BLaER1 (cell line): ENCODE measurements at regions not wholly inside any gene's neighbourhood (a gene's known extent, or its start where the extent isn't known, plus 50 kb on each side); places are given as distances from the start of the nearest gene placed in this dataset.

Experiments
- H3K27ac ChIP-seq: shearing (Covaris generic); formaldehyde crosslinking; 2 replicates; pipeline ENCODE4 v1.8.1; 2022
- H3K27me3 ChIP-seq: shearing (Covaris generic); formaldehyde crosslinking; 2 replicates; pipeline ENCODE4 v1.8.1; 2022
- H3K36me3 ChIP-seq: shearing (Covaris generic); formaldehyde crosslinking; 2 replicates; pipeline ENCODE4 v1.8.1; 2022
- H3K4me1 ChIP-seq: shearing (Covaris generic); formaldehyde crosslinking; 2 replicates; pipeline ENCODE4 v1.8.1; 2022
- H3K4me2 ChIP-seq: shearing (Covaris generic); formaldehyde crosslinking; 2 replicates; pipeline ENCODE4 v1.8.1; 2022
- H3K4me3 ChIP-seq: shearing (Covaris generic); formaldehyde crosslinking; 2 replicates; pipeline ENCODE4 v1.8.1; 2022
- H3K9ac ChIP-seq: shearing (Covaris generic); formaldehyde crosslinking; 2 replicates; pipeline ENCODE4 v1.8.1; 2022
- H3K9me3 ChIP-seq: shearing (Covaris generic); formaldehyde crosslinking; 2 replicates; pipeline ENCODE4 v1.8.1; 2022
- H4K20me1 ChIP-seq: shearing (Covaris generic); formaldehyde crosslinking; 2 replicates; pipeline ENCODE4 v1.8.1; 2022
- Cebpa-rat ChIP-seq: shearing (Covaris generic); IDR thresholded peaks from 2 replicates; pipeline ENCODE4 v1.8.1; 2022

DNA sequence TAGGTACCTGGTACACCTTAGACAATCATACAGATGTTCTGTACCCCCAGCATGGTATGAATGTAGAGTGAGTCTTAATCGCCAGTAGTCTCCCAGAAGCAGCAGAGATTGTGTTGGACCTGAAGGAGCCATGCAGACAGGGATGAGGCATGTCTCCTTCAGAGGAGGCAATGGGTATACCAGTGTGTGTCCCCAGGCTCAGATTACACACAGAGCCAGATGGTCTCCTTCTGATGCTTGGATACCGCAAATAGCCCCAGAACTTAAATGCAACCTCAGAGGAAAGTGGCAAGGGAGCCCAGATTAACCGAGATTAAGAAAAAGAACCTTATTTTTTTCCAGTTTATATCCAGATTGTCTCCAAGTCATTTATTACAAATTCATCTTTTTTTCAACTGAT lies 96.8 kb upstream of the C21orf91 start:
- Histone ChIP-seq H3K4me1 (no peaks in the 10 kb centered on the region), H3K27me3 (no peaks in the 10 kb centered on the region), H3K4me3 (no peak overlapping the region), H3K27ac (no peak overlapping the region), H3K9ac (no peak overlapping the region), H4K20me1 (no peaks in the 10 kb centered on the region), H3K9me3 (peaks cover 30% of the 10 kb centered on the region), H3K4me2 (no peak overlapping the region), H3K36me3 (no peaks in the 10 kb centered on the region)
- TF ChIP-seq Cebpa-rat, result no peak

DNA sequence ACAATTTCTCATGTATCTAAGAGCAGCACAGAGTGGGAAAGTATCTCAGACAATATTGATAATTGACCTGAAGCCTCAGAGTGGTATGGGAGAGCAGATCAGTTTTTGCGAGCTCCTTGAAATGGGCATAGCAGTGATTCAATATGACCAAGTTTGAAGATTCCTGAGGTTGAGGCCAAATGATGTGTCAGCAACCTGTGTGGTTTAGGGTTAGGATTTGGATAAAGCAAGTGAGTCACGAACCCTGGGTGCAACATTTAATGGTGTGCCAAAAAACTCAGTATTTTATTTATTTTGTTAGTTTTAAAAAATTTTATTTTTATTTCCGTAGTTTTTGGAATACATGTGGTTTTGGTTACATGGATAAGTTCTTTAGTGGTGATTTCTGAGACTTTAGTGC lies 92.5 kb upstream of the C21orf91 start:
- Histone ChIP-seq H3K27me3 (no peaks in the 10 kb centered on the region), H3K9me3 (no peaks in the 10 kb centered on the region), H3K36me3 (no peaks in the 10 kb centered on the region), H3K27ac (no peak overlapping the region), H3K4me3 (no peak overlapping the region), H4K20me1 (no peaks in the 10 kb centered on the region), H3K9ac (no peak overlapping the region), H3K4me1 (no peaks in the 10 kb centered on the region), H3K4me2 (no peak overlapping the region)
- no peak for TF ChIP-seq Cebpa-rat

GRCh38 chr21:17903929-17904639 lies 84.9 kb upstream of the C21orf91 start:
- no peaks in the 10 kb centered on the region for H3K4me1 ChIP-seq
- H3K27ac ChIP-seq, result no peak overlapping the region
- H3K9ac ChIP-seq, result no peak overlapping the region
- H4K20me1 ChIP-seq, result no peaks in the 10 kb centered on the region
- H3K4me2 ChIP-seq, result no peak overlapping the region
- no peaks in the 10 kb centered on the region for H3K9me3 ChIP-seq
- no peaks in the 10 kb centered on the region for H3K27me3 ChIP-seq
- no peaks in the 10 kb centered on the region for H3K36me3 ChIP-seq
- no peak for TF ChIP-seq Cebpa-rat
- no peak overlapping the region for H3K4me3 ChIP-seq

DNA sequence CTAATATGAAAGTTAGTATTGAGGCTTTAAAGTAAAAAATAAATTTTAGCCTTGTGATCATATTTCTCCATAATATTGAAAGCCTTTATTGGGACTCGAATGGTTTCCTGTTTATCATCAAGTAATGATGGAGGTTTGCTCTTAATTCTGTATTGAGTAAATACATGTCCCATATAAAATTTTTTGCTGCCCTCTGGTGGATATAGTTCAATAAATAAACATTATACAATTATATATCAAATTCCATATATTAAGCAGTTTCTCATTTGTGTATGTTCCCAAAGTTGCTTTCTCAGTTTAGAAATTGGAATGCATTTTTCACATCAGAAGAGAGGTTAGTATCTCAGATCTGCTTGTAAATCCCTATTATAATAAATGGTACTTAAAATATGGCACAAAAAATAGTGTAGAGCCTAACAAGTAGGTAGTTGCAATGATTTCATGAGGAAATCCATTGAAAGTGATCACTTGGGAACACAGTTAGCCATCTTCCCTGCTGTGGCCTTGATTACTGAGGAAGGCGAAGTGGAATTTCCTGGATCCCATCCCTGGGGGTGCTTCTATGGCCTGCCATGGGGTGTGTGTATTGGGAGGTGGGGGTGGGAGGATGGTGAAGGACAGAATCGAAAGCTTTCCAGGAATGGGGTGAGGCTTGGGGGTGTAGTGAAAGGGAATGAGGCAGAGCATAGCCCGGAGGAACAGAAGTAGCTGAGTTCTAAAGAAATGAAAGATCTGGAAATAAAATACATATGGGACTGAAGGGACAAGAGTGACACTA lies 84.1 kb upstream of the C21orf91 start:
- H3K9me3 ChIP-seq, result no peaks in the 10 kb centered on the region
- no peaks in the 10 kb centered on the region for H3K4me1 ChIP-seq
- TF ChIP-seq Cebpa-rat, result no peak
- H3K9ac ChIP-seq, result no peak overlapping the region
- no peak overlapping the region for H3K27ac ChIP-seq
- H3K27me3 ChIP-seq, result no peaks in the 10 kb centered on the region
- no peak overlapping the region for H3K4me3 ChIP-seq
- H4K20me1 ChIP-seq, result no peaks in the 10 kb centered on the region
- H3K36me3 ChIP-seq, result no peaks in the 10 kb centered on the region
- H3K4me2 ChIP-seq, result no peak overlapping the region

DNA sequence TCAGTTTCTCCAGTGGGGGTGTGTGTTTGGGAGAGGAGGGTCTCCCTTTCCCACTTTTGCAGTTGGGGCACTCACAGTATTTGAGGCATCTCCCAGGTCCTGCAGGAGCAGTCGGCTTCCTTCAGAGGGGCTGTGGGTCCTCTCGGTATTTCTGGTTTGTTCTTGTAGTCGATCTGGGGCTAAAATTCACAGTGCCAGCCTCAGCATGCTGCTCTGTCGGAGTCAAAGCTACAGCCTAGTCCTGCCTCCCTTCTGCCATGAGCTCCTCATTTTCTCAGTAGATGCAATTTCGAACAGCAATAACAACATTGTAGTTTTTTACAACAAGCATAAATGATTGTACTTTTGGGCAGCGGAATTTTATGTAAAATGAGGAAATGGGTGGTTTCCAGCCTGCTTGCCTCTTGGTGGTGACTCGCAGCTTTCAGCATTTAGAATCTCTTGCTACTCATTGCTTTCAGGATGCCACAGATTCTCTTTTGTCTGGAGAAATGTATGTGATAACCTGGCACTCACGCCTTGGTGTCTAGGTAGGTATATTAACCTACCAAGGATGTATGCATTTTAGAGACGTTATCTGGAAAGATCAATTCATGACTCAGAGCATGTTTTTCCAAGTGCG lies 82.4 kb upstream of the C21orf91 start:
- Histone ChIP-seq H3K4me3 (no peak overlapping the region), H3K36me3 (no peaks in the 10 kb centered on the region)

GRCh38 chr21:17900990-17901385 lies 81.8 kb upstream of the C21orf91 start:
- Histone ChIP-seq H3K36me3 (no peaks in the 10 kb centered on the region), H3K9me3 (no peaks in the 10 kb centered on the region), H3K27ac (no peak overlapping the region), H3K9ac (no peak overlapping the region), H3K4me3 (no peak overlapping the region), H3K4me1 (no peaks in the 10 kb centered on the region), H3K4me2 (no peak overlapping the region), H3K27me3 (no peaks in the 10 kb centered on the region), H4K20me1 (no peaks in the 10 kb centered on the region)
- TF ChIP-seq Cebpa-rat, result no peak

More for the DNA sequence above, 82.4 kb upstream of the C21orf91 start:
- H4K20me1 ChIP-seq, result no peaks in the 10 kb centered on the region
- no peak overlapping the region for H3K4me2 ChIP-seq
- no peaks in the 10 kb centered on the region for H3K27me3 ChIP-seq
- H3K4me1 ChIP-seq, result no peaks in the 10 kb centered on the region
- H3K9ac ChIP-seq, result no peak overlapping the region
- no peak for TF ChIP-seq Cebpa-rat
- no peaks in the 10 kb centered on the region for H3K9me3 ChIP-seq
- H3K27ac ChIP-seq, result no peak overlapping the region

- Histone ChIP-seq H3K27me3 (no peaks in the 10 kb centered on the region), H3K4me3 (no peak overlapping the region), H3K4me2 (no peak overlapping the region), H3K36me3 (no peaks in the 10 kb centered on the region), H3K9me3 (no peaks in the 10 kb centered on the region), H3K27ac (no peak overlapping the region), H3K9ac (no peak overlapping the region), H4K20me1 (no peaks in the 10 kb centered on the region), H3K4me1 (no peaks in the 10 kb centered on the region)
- no peak for TF ChIP-seq Cebpa-rat
Measured at GRCh38 chr21:17900281-17900989, 81.3 kb upstream of the C21orf91 start.

DNA sequence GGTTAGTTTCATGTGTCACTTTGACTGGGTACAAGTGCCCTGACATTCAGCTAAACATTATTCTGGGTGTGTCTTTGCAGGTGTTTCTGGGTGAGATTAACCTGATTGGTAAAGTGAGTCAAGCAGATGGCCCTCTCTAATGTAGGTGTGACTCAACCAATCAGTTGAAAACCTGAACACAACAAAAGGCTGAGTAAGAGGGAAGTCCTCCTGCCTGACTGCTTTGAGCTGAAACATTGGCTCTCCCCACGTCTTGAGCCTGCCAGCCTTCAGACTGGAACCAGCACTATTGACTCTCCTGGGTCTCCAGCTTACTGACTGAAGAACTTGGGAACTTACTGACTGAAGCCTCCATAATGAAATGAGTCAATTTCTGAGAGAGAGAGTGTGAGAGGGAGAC lies 70.0 kb upstream of the C21orf91 start:
- Histone ChIP-seq H4K20me1 (no peaks in the 10 kb centered on the region), H3K9ac (no peak overlapping the region), H3K4me1 (no peaks in the 10 kb centered on the region), H3K4me3 (no peak overlapping the region), H3K4me2 (no peak overlapping the region), H3K27ac (no peak overlapping the region), H3K36me3 (no peaks in the 10 kb centered on the region), H3K27me3 (no peaks in the 10 kb centered on the region), H3K9me3 (no peaks in the 10 kb centered on the region)
- TF ChIP-seq Cebpa-rat, result no peak

GRCh38 chr21:17869115-17869514 lies 50.0 kb upstream of the C21orf91 start:
- H3K36me3 ChIP-seq, result no peaks in the 10 kb centered on the region
- H3K9me3 ChIP-seq, result no peaks in the 10 kb centered on the region
- H3K27me3 ChIP-seq, result no peaks in the 10 kb centered on the region
- H3K4me2 ChIP-seq, result no peak overlapping the region
- no peak for TF ChIP-seq Cebpa-rat
- no peak overlapping the region for H3K9ac ChIP-seq
- H4K20me1 ChIP-seq, result no peaks in the 10 kb centered on the region
- no peak overlapping the region for H3K27ac ChIP-seq
- no peaks in the 10 kb centered on the region for H3K4me1 ChIP-seq
- no peak overlapping the region for H3K4me3 ChIP-seq
